GM19467 (cell line): ENCODE measurements at regions not wholly inside any gene's neighbourhood (a gene's known extent, or its start where the extent isn't known, plus 50 kb on each side); places are given as distances from the start of the nearest gene placed in this dataset.

ENCODE experiments used
- ATAC-seq: cut with Tn5 transposase; IDR thresholded peaks from one replicate; pipeline ENCODE4 v1.9.1; 2021; ENCODE audit warnings: mild to moderate bottlenecking, moderate library complexity; ENCODE audit not compliant: unreplicated experiment

DNA sequence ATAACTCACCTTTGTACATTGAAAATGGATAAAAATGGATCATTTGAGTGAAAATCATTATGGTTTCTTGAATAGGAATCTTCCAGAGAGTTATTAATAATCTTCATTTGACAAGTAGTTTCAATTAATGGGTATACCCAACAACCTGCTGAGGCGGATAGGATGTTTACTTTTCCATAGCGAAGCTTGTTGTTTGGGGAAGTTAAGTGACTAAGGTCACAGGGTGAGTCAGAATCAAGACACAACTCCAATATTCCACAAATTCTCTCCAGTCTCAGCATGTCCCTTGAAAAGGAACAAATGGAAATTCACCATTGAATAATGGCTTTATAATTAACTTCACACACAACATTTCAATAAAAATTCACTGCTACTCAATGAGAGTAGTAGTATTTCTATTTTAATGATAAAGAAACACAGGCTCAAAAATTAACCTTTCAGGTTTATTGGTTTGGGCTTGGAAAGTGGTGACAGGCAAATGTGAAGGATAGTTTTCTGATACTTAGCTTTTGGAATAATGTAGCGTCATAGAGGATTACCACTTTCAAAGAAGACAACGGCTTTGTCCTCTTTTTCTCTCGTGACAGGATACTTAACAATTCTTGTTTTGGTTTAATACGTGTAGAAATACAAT, 211.3 kb downstream of the GPD2 start:
- no peak for ATAC-seq

DNA sequence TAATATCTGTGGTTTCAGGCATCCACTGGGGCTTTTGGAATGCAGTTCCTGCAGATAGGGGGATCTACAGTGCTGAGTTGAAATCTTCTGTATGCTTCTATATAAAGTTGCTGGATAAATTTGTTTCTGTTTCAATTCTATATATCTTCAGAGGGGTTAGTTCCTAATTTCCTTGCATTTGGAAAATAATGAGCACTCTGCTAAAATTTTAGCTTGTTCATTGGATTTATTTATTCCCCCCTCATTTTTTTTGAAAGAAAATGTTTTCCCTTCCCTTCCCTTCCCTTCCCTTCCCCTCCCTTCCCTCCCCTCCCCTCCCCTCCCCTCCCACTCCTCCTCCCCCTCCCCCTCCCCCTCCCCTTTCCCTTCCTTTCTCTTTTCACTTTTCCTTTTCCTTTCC, 212.3 kb downstream of the GPD2 start:
- ATAC-seq: no peak

DNA sequence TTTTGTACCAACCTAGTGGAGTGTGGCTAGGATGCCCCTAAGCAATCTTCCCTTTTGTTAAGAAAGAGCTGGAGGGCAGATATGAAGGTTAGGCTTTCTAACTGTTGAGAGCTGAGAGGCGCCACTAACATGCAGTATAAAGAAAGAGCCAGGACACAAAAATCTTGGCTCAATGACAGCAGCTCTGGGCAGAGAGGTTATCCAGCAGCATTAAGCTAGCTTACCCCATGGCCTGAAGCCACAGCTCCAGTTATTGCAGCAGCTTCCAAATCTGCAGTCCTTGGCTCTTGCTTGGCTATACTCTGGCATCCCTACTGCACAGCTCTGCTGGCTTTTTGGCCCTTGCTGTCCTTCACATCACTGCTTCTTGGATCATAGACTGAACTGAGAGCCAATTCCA, 213.4 kb downstream of the GPD2 start:
- no peak for ATAC-seq

DNA sequence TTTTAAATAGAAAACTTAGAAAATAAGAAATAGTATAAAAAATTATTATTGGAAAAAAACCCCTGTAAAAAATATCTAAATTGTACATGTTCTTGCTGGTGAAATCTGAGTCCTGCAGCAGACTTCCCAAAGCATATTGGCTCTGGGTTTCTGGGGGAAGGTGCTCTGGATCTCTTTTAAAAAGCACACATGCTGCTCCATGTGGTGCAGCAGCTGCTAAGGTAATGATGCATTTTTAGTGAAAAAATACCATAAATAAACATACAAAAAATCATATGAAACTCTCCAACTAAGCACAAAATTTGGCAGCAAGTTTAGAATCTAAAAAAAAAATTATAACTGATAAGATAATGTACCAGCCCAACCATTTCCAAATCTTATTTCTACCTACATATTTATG, 216.5 kb downstream of the GPD2 start:
- ATAC-seq: no peak

DNA sequence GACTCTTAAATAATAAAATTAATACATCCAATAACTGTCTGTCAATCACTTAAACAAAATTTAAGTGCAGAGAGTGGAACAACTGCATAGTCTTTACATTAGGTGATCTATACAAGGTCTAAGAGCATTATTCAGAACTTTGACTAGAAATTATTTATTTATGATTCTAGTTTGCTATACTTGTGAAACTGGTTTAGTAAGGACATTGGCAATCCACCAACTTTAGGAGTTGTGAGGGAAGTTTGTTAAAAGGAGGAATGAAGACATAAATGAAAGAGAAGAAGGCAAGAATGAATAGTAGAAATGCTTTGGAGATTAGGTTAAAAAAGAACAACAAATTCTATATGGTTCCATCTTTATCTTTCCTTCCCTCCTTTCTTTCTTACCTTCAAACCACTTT, 217.5 kb downstream of the GPD2 start:
- ATAC-seq: no peak

DNA sequence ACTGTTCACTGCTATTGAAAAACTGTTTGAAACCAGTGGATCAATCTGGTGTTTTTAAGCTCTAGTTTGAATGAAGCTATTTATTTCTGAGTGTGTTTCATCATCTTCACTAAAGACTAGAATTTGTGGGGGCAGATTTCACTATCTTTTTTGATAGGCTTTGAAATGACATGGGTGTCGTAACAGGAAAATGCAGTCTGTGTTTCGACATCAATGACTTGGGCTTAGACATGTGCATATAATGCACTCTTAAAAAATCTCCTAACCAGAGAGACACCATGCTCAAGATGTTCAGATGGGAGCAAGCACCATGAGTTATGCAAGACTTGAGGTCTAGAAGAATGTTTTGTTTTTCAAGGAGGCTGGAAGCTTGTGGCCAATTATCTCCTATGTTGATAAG, 221.6 kb downstream of the GPD2 start:
- no peak for ATAC-seq

DNA sequence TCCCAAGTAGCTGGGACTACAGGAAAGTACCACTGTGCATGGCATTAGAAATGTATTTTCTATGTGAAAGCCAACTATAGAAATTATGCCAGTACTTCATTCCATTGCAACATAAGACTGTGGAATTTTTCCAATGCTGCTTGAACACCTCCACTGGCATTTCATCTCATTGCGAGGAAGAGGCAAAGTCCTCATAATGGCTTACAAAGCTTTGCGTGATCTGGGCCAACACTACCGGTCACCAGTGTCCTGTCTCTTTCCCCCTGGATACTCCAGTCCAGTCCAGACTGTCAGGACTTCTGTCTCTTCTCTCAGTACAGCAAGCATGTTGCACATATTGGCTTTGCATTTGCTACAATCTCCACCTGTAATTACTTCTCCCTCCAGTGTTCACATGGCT, 223.5 kb downstream of the GPD2 start:
- no peak for ATAC-seq

DNA sequence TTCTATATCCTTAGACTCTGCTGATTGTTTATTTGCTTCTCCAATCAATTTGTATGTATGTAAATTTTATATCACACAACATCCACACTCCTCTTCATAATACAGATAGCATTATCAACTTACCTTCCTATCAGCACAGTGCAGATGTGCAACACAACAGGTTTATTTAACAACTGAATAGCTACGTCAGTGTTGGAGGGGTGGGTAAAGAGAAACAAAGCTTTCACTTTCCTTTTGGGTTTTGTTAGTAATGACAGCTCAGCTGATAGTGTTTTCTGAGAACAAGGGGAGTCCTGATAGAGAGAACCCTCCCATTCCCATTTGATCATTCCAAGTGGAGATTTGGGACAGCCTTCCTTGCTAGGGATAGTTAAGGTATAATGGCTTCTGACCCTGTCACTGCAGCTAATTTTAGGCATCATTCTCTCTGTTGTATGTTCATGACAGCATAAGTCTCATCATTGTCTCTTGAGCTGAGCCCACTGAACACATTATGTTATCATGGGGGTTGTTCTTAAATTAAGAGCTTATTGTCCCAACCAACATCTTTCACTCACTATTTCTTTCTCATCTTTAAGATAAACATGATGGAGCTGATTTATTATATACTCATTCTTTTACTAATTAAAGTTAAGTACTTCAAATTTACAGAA, 227.7 kb downstream of the GPD2 start:
- ATAC-seq: peak; percentile 66

DNA sequence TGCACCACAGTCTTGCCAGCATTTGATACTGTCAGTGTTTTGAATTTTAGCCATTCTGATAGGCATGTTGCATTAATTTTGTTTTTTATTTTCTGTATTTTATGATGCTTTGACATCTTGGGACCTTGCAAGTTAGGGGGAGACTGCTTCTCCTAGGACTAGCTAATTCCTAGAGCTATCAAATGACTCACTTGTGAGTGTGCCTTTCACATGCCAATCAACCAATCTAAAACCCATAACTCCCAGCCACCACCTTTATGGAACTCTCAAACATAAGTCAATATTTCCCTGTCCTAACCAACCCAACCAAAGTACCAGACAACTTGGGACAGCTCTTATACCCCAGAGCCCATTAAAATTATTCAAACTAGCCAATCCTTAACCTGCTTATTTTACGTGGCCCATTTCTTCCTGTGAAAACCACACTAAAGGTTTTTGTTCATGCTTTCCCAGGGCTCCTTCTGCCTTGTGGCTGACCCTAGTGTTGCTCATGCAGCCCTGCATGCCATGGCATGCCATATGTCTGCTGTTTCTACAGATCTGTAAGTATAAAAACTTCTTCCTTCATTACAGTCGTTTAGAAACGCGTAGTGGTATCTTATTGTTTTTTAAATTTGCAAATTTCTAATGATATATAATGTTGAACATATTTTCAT, 230.1 kb downstream of the GPD2 start:
- ATAC-seq: no peak

DNA sequence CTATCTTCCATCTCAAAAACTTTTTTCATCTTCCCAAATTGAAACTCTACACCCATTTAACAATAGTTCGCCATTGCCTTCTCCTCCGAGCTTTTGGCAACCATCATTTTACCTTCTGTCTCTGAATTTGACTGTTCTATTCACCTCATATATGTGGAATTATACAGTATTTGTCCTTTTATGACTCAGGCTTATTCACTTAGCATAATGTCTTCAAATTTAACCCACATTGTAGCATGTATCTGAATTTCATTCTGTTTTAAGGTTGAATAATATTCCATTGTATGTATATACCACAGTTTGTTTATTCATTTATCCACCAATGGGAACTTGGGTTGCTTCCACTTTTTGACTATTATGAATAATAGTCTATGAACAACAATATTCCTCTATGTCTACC, 233.9 kb downstream of the GPD2 start:
- ATAC-seq: no peak

DNA sequence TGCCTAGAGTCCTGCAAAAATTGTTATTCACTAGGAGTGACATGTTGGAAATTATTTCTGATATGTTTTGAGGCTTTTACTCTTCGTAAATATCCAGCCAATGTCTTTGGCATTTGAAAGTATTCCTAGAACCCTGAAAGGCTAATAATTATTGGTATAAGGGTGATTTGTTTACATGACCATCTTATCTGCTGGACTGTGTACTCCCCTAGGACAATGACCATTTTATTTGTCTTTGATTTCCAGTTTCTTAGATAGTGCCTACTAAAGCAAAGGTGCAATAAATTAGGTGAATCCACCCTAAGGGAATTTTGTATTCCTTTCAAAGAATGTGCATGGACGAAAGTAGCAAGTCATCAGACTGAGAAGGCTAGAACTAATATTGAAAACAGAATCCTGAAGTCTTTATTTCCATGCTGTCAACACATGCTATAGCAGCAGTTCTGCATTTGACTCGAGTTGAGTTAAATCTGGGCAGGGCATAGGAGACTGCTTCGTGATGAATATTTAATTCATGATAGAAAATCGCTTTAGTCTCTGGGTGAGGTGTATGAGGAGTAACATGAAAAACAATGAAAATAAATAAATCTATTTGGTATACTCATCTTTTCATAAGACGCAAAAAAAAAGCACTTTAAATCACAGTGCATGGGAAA, 235.7 kb downstream of the GPD2 start:
- no peak for ATAC-seq

DNA sequence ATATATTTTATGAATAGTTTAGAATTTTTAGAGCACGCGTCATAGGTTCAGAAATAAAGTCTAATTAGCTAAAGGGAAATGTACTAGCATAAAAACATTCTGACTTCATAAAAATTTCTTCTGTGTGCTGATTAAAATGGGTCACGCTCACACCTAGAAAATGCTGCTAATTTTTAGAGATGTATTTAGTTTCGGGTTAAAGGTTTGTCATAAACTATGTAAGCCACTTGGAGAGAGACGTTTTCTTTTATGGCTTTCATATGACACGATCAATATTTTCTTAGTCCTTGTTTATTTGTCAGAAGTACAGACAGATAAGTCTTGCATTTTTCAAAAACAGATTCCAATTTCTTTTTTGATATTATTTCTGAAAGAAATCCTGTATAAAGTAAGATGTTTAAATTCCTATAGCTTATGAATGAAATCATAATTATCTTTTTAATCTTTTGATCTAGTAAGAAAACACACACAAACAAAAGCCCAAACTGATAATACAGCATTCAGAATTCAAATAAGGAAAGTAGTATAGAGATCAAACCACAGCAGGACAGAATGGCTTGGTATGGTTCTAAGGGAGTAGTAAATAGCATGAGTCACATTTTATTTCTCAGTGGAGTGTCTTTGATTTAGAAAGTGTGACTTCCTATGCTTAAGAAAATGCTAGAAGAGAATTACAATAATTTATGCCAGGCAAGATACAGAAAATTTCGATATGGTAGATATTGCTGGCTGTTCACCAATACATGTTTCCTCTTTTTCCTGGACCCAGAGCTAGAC, 236.6 kb downstream of the GPD2 start:
- no peak for ATAC-seq

DNA sequence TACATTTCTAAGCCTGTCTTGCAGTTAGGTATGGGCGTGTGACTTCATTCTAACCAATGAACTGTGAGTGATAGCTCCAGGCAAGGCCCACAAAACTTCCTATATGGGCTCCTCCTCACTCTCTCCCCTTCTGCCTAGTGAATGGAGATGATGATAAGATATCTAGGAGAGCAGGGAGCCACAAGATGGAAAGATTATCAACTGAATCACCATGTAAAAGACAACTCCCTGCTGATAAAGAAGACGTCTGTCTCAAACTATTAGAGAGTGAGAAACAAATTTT, 237.1 kb downstream of the GPD2 start:
- ATAC-seq: no peak

DNA sequence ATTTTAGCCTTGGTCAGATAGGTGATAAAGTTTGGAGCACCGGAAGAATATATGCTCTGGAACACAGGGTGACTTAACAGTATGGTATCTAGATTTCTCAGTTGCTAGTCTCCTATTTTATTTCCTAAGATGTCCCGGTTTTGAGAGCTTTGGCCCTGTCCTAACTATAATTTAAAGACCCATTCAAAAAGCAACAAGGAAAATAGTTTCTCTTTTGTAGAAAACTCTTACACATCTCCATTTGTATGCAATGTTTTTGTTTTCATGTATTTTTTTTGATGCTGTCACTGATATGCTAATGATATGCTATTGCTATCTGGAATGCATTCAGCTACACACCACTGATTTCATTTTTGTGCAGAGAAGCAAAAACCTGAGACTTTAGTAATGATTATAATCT, 237.8 kb downstream of the GPD2 start:
- ATAC-seq: no peak

DNA sequence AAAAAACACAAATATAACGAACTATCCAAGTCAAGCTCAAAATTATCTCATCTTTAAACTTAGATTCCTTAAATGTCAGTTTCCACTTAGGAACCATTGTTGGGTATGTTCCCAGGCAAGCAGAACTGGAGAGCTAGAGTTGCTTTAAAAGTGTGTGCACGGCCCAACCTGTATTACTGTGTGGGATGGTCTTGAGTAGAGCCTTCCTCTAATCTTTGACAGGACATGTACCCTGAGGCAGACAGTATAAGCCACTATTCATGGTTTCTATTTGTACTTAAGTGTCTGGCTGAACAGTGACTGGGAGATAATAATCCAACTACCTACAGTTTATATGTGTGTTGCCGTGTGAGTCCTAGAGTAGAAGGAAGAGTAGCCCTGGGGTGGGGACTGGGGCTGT, 239.7 kb downstream of the GPD2 start:
- no peak for ATAC-seq

DNA sequence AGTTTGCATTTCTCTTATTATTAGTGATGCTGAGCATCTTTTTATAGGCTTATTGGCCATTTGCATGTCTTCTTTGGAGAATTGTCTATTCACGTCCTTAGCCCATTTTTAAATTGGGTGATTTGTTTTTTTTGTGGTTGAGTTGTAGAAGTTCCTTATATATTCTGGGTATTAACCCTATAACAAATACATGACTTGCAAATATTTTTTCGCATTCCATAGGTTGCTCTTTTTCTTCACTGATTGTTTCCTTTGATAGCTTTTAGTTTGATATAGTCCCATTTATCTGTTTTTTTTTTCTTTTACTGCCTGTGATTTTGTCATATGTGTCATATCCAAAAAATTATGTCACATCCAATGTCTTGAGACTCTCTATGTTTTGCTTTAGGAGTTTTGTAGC, 243.6 kb downstream of the GPD2 start:
- no peak for ATAC-seq

DNA sequence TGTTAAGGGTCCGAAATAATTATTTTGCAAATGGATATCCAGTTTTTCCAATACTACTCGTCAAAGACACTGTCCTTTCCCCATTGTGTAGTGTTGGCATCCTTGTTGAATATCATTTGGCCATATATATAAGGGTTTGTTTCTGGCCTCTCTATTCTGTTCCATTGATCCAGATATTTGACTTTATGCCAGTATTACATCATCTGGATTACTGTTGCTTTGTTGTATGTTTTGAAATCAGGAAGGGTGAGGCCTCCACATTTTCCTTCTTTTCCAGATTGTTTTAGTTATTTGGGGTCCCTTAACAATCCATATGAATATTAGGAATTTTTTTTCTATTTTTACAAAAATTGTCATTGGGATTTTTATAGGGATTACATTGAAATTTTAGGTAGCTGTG, 244.1 kb downstream of the GPD2 start:
- no peak for ATAC-seq

DNA sequence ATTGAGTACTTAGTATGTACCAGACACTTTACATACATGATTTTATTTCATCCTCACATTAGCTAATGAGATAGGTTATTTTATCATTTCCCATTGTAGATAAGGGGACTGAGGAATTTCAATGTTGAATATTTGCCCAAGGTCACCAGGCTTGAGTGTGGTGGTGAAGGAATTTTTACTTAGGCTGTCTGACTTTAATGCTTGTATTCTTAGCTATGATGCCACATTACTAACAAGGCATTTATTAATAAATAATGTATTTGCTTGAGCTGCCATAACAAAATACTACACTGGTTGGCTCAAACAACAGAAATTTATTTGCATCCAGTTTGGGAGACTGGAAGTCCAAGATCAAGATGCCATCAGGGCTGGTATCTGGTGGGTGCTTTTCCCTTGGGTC, 250.9 kb downstream of the GPD2 start:
- ATAC-seq: no peak

DNA sequence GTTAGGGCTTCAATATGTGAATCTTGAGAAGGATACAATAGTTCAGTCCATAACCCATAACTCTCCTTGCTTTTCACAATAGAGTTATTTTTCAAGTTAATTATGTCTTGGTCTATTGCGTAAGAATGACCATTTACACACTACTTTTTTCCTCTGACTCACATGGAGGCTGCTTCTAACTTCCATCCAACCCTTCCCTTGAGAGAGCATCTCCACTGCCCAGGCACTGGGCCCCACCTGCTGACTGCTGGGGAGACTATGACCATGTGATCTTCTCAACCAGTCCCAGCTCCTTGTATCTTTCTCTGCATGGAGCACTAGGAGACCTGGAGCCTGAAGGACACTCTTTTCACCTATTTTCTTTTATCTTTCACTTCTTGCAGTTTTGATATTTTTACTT, 251.5 kb downstream of the GPD2 start:
- ATAC-seq: no peak

DNA sequence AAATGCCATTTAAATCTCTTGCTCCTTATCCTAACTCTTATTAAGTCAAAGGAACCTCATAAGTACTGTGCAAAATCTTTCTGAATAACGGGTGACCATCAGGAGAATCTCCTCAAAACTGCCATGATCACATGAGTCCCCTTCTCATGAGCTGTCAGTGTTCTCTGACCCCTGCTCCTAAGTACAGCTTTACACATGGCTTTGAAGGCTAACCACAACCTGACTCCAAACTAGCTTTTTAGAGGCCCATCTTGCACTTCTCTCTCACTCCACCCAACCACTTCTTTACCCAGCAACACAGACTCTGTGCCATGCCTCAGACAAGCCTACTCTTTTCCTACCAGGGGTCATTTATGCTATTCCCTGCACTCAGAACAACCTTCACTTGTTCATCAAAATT, 253.8 kb downstream of the GPD2 start:
- no peak for ATAC-seq

DNA sequence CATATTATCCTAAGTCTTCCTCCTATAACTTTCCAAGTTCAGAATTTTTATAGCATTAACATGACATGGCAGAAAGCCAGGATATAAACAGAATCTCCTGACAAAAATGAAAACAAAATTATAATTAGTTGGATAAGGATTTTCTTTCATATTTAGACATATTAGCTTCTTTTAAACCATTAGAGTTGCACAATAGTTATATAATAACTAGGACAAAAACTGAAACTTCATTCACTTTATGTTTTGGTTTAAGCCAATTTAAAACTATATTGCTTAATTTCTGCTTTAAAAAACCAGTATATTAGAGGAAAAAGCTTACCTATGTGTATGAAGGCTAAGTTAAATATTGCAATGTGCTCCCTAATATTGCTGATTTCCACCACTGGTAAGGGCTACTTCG, 254.8 kb downstream of the GPD2 start:
- ATAC-seq: no peak

DNA sequence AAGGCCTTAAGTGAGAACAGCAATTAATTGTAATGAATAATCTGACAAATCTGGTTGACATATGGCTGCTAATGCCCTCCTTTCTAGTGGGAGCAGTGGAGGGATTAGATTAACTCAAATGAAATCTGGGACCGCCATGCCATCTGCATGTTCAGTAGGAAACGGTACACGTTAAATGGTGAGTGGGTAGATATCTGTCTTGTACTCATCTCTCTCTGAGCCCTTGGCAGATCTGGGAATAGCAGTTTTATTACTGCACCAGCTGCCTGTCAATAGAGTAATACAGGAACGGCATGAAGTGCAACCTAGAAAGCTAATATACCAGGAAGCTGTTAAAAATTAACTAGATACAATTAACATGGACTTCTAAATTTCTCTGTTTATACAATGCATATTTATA, 258.8 kb downstream of the GPD2 start:
- ATAC-seq: no peak
